OCI-LY7 (cell line): ENCODE measurements at regions not wholly inside any gene's neighbourhood (a gene's known extent, or its start where the extent isn't known, plus 50 kb on each side); places are given as distances from the start of the nearest gene placed in this dataset.

ENCODE experiments used
- BruUV-seq: library from RNA; stranded (reverse); fragments of 400-500 nt; replicated peaks from 2 replicates; lab custom pipeline; 2021; lab: Mats Ljungman, UMichigan
- CTCF ChIA-PET: fragments of 300-600 bp; sonication (Branson Sonifier 250); formaldehyde crosslinking; loops from one replicate; lab custom pipeline; 2022; ENCODE audit warnings: antibody characterized with exemption; ENCODE audit not compliant: unreplicated experiment; lab: Charles Lee
- POLR2A ChIA-PET: fragments of 300-600 bp; sonication (Branson Sonifier 250); formaldehyde crosslinking; loops from one replicate; lab custom pipeline; 2022; ENCODE audit warnings: antibody characterized with exemption; lab: Charles Lee
- DNase-seq: peaks from one replicate; pipeline ENCODE4 v3.0.0-alpha.2; 2015; ENCODE audit warnings: low spot score
- H2AFZ ChIP-seq: fragments of 200-600 bp; sonication (generic), shearing (Covaris generic); 2 replicates; pipeline ENCODE4 v1.6.1; 2014; ENCODE audit warnings: mild to moderate bottlenecking, antibody characterized with exemption, low read length, moderate library complexity
- H3K27ac ChIP-seq: fragments of 200-600 bp; sonication (generic); 2 replicates; pipeline ENCODE4 v1.5.1; 2014; ENCODE audit warnings: mixed run types, low read depth, mild to moderate bottlenecking, moderate library complexity, low read length, inconsistent platforms; ENCODE audit not compliant: poor library complexity, severe bottlenecking
- H3K36me3 ChIP-seq: fragments of 200-600 bp; sonication (generic); 2 replicates; pipeline ENCODE4 v1.6.1; 2014; ENCODE audit warnings: mild to moderate bottlenecking, antibody characterized with exemption, low read length, moderate library complexity, mixed read lengths; ENCODE audit not compliant: insufficient read depth
- H3K4me1 ChIP-seq: fragments of 200-600 bp; sonication (generic); 2 replicates; pipeline ENCODE4 v1.5.1; 2014; ENCODE audit warnings: mild to moderate bottlenecking, low read length; ENCODE audit not compliant: insufficient read depth, poor library complexity, severe bottlenecking
- H3K4me2 ChIP-seq: fragments of 200-600 bp; sonication (generic); 2 replicates; pipeline ENCODE4 v1.6.1; 2014; ENCODE audit warnings: mild to moderate bottlenecking, low read length
- H3K4me3 ChIP-seq: fragments of 200-600 bp; sonication (generic); 2 replicates; pipeline ENCODE4 v1.5.1; 2014; ENCODE audit warnings: mild to moderate bottlenecking, low read depth, low read length; ENCODE audit not compliant: poor library complexity, severe bottlenecking
- H3K79me2 ChIP-seq: fragments of 200-600 bp; sonication (generic); 2 replicates; pipeline ENCODE4 v1.6.1; 2016; ENCODE audit warnings: low read depth, mild to moderate bottlenecking, low read length, moderate library complexity, mixed read lengths; ENCODE audit not compliant: insufficient read depth
- H3K9me2 ChIP-seq: fragments of 200-600 bp; sonication (generic); 2 replicates; pipeline ENCODE4 v1.6.1; 2016; ENCODE audit warnings: mild to moderate bottlenecking, low read length, mixed read lengths; ENCODE audit not compliant: insufficient read depth
- H3K9me3 ChIP-seq: fragments of 200-600 bp; sonication (generic); 2 replicates; pipeline ENCODE4 v1.6.1; 2014; ENCODE audit warnings: mild to moderate bottlenecking, mixed run types, low read length, mixed read lengths
- H4K20me1 ChIP-seq: fragments of 200-600 bp; sonication (generic); 2 replicates; pipeline ENCODE4 v1.6.1; 2014; ENCODE audit warnings: mild to moderate bottlenecking, antibody characterized with exemption, low read length, moderate library complexity, mixed read lengths; ENCODE audit not compliant: insufficient read depth
- EZH2phosphoT487 ChIP-seq: fragments of 200-600 bp; sonication (generic); IDR thresholded peaks from 2 replicates; pipeline ENCODE4 v1.6.1; 2018; ENCODE audit warnings: low read depth, borderline replicate concordance, mild to moderate bottlenecking, mixed run types, antibody characterized with exemption, low read length, moderate library complexity, mixed read lengths
- intact Hi-C: fragments of 100-400 bp; cut with micrococcal nuclease; formaldehyde crosslinking; loops from one replicate; pipeline ENCODE4 v1.10.0; 2022; ENCODE audit not compliant: unreplicated experiment
- TF ChIP-seq, protein P1 (sequence below): fragments of 200-600 bp; sonication (generic); conservative IDR thresholded peaks from 2 replicates; pipeline ENCODE4 v1.5.1; 2014; ENCODE audit warnings: mild to moderate bottlenecking, antibody characterized with exemption, low read length, moderate library complexity, mixed read lengths

DNA sequence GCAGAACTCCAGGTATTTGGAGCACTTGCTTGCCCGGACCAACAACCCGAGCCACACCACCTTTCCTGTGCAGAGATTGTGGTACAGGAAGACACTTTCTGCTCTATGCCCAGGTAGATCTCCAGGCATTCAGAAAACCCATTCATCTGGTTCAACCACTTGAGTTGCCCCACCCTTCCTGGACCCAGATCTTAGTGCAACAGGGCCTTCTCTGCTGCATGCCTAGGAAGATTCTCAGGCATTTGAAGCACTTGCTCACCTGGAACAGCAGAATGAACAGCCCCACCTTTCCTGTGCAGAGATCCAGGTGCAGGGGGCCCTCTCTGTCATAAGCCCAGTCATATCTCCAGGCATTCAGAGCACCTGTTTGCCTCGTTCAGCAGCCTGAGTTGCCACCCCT lies 412.8 kb upstream of the MGAT4C start:
- H3K4me3 ChIP-seq = no peak overlapping the region
- H3K4me1 ChIP-seq = no peaks in the 10 kb centered on the region
- TF ChIP-seq, protein P1, sequence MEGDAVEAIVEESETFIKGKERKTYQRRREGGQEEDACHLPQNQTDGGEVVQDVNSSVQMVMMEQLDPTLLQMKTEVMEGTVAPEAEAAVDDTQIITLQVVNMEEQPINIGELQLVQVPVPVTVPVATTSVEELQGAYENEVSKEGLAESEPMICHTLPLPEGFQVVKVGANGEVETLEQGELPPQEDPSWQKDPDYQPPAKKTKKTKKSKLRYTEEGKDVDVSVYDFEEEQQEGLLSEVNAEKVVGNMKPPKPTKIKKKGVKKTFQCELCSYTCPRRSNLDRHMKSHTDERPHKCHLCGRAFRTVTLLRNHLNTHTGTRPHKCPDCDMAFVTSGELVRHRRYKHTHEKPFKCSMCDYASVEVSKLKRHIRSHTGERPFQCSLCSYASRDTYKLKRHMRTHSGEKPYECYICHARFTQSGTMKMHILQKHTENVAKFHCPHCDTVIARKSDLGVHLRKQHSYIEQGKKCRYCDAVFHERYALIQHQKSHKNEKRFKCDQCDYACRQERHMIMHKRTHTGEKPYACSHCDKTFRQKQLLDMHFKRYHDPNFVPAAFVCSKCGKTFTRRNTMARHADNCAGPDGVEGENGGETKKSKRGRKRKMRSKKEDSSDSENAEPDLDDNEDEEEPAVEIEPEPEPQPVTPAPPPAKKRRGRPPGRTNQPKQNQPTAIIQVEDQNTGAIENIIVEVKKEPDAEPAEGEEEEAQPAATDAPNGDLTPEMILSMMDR = no peak
- TF ChIP-seq EZH2phosphoT487 = no peak
- H4K20me1 ChIP-seq = no peaks in the 10 kb centered on the region
- intact Hi-C loops = no loop called here
- no peak overlapping the region for H3K27ac ChIP-seq
- H3K4me2 ChIP-seq = no peak overlapping the region
- BruUV-seq = no TSS peak
- H3K9me3 ChIP-seq = no peaks in the 10 kb centered on the region
- no peak for DNase-seq
- no peaks in the 10 kb centered on the region for H3K9me2 ChIP-seq
- no peak overlapping the region for H2AFZ ChIP-seq
- no peaks in the 10 kb centered on the region for H3K36me3 ChIP-seq
- ChIA-PET POLR2A (no interaction called here), CTCF (no interaction called here)
- H3K79me2 ChIP-seq = no peaks in the 10 kb centered on the region

- H3K9me2 ChIP-seq = no peaks in the 10 kb centered on the region
- no peak for TF ChIP-seq EZH2phosphoT487
- TF ChIP-seq, protein P1 = no peak
- POLR2A ChIA-PET = no interaction called here
- H3K4me1 ChIP-seq = no peaks in the 10 kb centered on the region
- H3K9me3 ChIP-seq = no peaks in the 10 kb centered on the region
- no peak overlapping the region for H3K4me2 ChIP-seq
- no peaks in the 10 kb centered on the region for H3K79me2 ChIP-seq
- no peak overlapping the region for H3K27ac ChIP-seq
- no peak overlapping the region for H3K4me3 ChIP-seq
- no peaks in the 10 kb centered on the region for H3K36me3 ChIP-seq
- DNase-seq = no peak
- no peak overlapping the region for H2AFZ ChIP-seq
- CTCF ChIA-PET = no interaction called here
- no TSS peak for BruUV-seq
- H4K20me1 ChIP-seq = no peaks in the 10 kb centered on the region
- intact Hi-C loops = no loop called here
Observed at GRCh38 chr12:86666316-86666715, 410.1 kb upstream of the MGAT4C start.

DNA sequence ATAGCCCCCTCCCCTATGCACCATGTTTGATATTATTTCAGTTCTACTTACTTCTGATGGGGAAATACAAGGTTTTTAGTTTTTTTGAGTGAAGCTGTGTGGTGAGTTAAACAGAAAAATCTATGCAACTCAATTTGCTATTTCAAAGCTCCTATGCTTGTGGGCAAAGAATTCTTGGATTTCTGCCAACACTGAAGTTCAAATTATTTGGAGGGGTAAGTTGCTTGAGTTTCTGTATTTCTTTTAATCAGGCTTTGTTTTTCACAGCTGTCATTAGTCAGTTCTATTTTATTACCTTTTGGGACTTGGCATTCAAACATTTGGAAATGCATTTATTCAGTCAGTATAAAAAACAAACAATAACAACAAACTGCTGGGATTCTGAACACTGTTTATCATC lies 407.5 kb upstream of the MGAT4C start:
- no TSS peak for BruUV-seq
- Histone ChIP-seq H2AFZ (no peak overlapping the region), H3K36me3 (no peaks in the 10 kb centered on the region), H4K20me1 (no peaks in the 10 kb centered on the region), H3K4me2 (no peak overlapping the region), H3K4me3 (no peak overlapping the region), H3K9me3 (no peaks in the 10 kb centered on the region), H3K9me2 (no peaks in the 10 kb centered on the region), H3K79me2 (no peaks in the 10 kb centered on the region), H3K4me1 (no peaks in the 10 kb centered on the region), H3K27ac (no peak overlapping the region)
- ChIA-PET POLR2A (interaction anchor here (0.7 to 0.8 kb wide), 2 partner anchors 11 to 33 kb away, joined by 4 to 13 read pairs; no protein-coding TSS in a partner anchor), CTCF (no interaction called here)
- TF ChIP-seq EZH2phosphoT487 = no peak
- TF ChIP-seq, protein P1 = no peak
- intact Hi-C loops = no loop called here
- DNase-seq = no peak
